ENCODE measurements at regions not wholly inside any gene's neighbourhood (a gene's known extent, or its start where the extent isn't known, plus 50 kb on each side); places are given as distances from the start of the nearest gene placed in this dataset.

GRCh38 chr4:126800575-126801141 is 832.1 kb upstream of the INTU start:
- Histone ChIP-seq H3K27ac (no peak overlapping the region), H3K9me3 (ENCODE audit: severe bottlenecking) (no peaks in the 10 kb centered on the region), H3K27me3 (ENCODE audit: insufficient read depth, low read depth, severe bottlenecking) (no peaks in the 10 kb centered on the region), H3K4me3 (ENCODE audit: low read depth, low read length) (no peak overlapping the region), H3K36me3 (no peaks in the 10 kb centered on the region)
- TF ChIP-seq, protein P1, sequence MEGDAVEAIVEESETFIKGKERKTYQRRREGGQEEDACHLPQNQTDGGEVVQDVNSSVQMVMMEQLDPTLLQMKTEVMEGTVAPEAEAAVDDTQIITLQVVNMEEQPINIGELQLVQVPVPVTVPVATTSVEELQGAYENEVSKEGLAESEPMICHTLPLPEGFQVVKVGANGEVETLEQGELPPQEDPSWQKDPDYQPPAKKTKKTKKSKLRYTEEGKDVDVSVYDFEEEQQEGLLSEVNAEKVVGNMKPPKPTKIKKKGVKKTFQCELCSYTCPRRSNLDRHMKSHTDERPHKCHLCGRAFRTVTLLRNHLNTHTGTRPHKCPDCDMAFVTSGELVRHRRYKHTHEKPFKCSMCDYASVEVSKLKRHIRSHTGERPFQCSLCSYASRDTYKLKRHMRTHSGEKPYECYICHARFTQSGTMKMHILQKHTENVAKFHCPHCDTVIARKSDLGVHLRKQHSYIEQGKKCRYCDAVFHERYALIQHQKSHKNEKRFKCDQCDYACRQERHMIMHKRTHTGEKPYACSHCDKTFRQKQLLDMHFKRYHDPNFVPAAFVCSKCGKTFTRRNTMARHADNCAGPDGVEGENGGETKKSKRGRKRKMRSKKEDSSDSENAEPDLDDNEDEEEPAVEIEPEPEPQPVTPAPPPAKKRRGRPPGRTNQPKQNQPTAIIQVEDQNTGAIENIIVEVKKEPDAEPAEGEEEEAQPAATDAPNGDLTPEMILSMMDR (IDR thresholded peaks at IDR 0.05; ENCODE audit: low read depth, low read length): no peak
- DNase-seq: no peak

- Histone ChIP-seq H3K27ac (no peak overlapping the region), H3K27me3 (ENCODE audit: insufficient read depth, low read depth, severe bottlenecking) (no peaks in the 10 kb centered on the region), H3K9me3 (ENCODE audit: severe bottlenecking) (no peaks in the 10 kb centered on the region), H3K36me3 (no peaks in the 10 kb centered on the region), H3K4me3 (ENCODE audit: low read depth, low read length) (no peak overlapping the region)
- no peak for DNase-seq
- TF ChIP-seq, protein P1 (IDR thresholded peaks at IDR 0.05; ENCODE audit: low read depth, low read length): no peak
Observed at GRCh38 chr4:126807132-126807531, 825.6 kb upstream of the INTU start.

DNA sequence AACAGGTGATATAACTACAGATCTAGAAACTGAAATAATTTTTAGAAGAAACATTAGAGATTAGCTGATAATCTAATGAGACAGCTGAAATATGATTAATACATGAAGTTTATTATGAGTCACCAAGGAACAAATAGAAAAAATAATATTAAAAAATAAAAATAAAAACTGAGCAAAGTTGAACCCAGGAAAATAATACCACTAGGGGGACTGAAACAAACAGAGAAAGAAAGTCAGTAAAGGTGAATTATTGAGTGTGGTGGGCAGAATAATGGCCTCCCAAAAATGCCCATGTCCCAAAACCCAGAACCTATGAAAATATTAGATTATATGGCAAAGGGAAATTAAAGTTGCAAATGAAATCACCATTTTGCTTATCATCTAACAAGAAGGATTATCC is 820.7 kb upstream of the INTU start:
- no peak for DNase-seq
- TF ChIP-seq, protein P1 (IDR thresholded peaks at IDR 0.05; ENCODE audit: low read depth, low read length): no peak
- Histone ChIP-seq H3K36me3 (no peaks in the 10 kb centered on the region), H3K27ac (no peak overlapping the region), H3K4me3 (ENCODE audit: low read depth, low read length) (no peak overlapping the region), H3K27me3 (ENCODE audit: insufficient read depth, low read depth, severe bottlenecking) (no peaks in the 10 kb centered on the region), H3K9me3 (ENCODE audit: severe bottlenecking) (no peaks in the 10 kb centered on the region)

GRCh38 chr4:126820631-126821030 is 812.1 kb upstream of the INTU start:
- H3K9me3 ChIP-seq (ENCODE audit: severe bottlenecking): peaks cover 3% of the 10 kb centered on the region
- no peaks in the 10 kb centered on the region for H3K36me3 ChIP-seq
- H3K4me3 ChIP-seq (ENCODE audit: low read depth, low read length): no peak overlapping the region
- no peak for DNase-seq
- H3K27me3 ChIP-seq (ENCODE audit: insufficient read depth, low read depth, severe bottlenecking): no peaks in the 10 kb centered on the region
- no peak overlapping the region for H3K27ac ChIP-seq
- TF ChIP-seq, protein P1 (IDR thresholded peaks at IDR 0.05; ENCODE audit: low read depth, low read length): no peak

GRCh38 chr4:126821152-126821551 is 811.6 kb upstream of the INTU start:
- Histone ChIP-seq H3K9me3 (ENCODE audit: severe bottlenecking) (peaks cover 3% of the 10 kb centered on the region), H3K4me3 (ENCODE audit: low read depth, low read length) (no peak overlapping the region), H3K27ac (no peak overlapping the region), H3K36me3 (no peaks in the 10 kb centered on the region), H3K27me3 (ENCODE audit: insufficient read depth, low read depth, severe bottlenecking) (no peaks in the 10 kb centered on the region)
- TF ChIP-seq, protein P1 (IDR thresholded peaks at IDR 0.05; ENCODE audit: low read depth, low read length): no peak
- DNase-seq: no peak

GRCh38 chr4:126825083-126825482 is 807.7 kb upstream of the INTU start:
- TF ChIP-seq, protein P1 (IDR thresholded peaks at IDR 0.05; ENCODE audit: low read depth, low read length): no peak
- H3K27me3 ChIP-seq (ENCODE audit: insufficient read depth, low read depth, severe bottlenecking): no peaks in the 10 kb centered on the region
- peaks cover 3% of the 10 kb centered on the region for H3K9me3 ChIP-seq (ENCODE audit: severe bottlenecking)
- DNase-seq: no peak
- no peak overlapping the region for H3K27ac ChIP-seq
- no peaks in the 10 kb centered on the region for H3K36me3 ChIP-seq
- no peak overlapping the region for H3K4me3 ChIP-seq (ENCODE audit: low read depth, low read length)
